ENCODE measurements at regions not wholly inside any gene's neighbourhood (a gene's known extent, or its start where the extent isn't known, plus 50 kb on each side); places are given as distances from the start of the nearest gene placed in this dataset.

- Histone ChIP-seq H3K36me3 (ENCODE audit: insufficient read depth, low read length) (no peaks in the 10 kb centered on the region), H3K9me3 (replicated peaks; ENCODE audit: low read length) (no peaks in the 10 kb centered on the region), H3K4me1 (ENCODE audit: control insufficient read depth, insufficient read depth, low read length) (no peaks in the 10 kb centered on the region), H3K4me2 (ENCODE audit: low read length) (no peak overlapping the region), H3K27me3 (ENCODE audit: control insufficient read depth, insufficient read depth, low read length) (no peaks in the 10 kb centered on the region), H3K4me3 (ENCODE audit: low read length) (no peak overlapping the region), H3K9ac (ENCODE audit: low read depth, low read length) (no peak overlapping the region)
Observed at GRCh38 chr2:60064687-60065389, 488.6 kb downstream of the BCL11A start.

- Histone ChIP-seq H3K9ac (ENCODE audit: low read depth, low read length) (no peak overlapping the region), H3K36me3 (ENCODE audit: insufficient read depth, low read length) (no peaks in the 10 kb centered on the region), H3K9me3 (replicated peaks; ENCODE audit: low read length) (peaks cover 7% of the 10 kb centered on the region), H3K4me2 (ENCODE audit: low read length) (no peak overlapping the region), H3K4me1 (ENCODE audit: control insufficient read depth, insufficient read depth, low read length) (no peaks in the 10 kb centered on the region), H3K27me3 (ENCODE audit: control insufficient read depth, insufficient read depth, low read length) (no peaks in the 10 kb centered on the region), H3K4me3 (ENCODE audit: low read length) (no peak overlapping the region)
Observed at GRCh38 chr2:60058781-60059180, 494.7 kb downstream of the BCL11A start.

- no peak overlapping the region for H3K4me2 ChIP-seq (ENCODE audit: low read length)
- H3K9me3 ChIP-seq (replicated peaks; ENCODE audit: low read length), result peaks cover 7% of the 10 kb centered on the region
- no peaks in the 10 kb centered on the region for H3K36me3 ChIP-seq (ENCODE audit: insufficient read depth, low read length)
- no peaks in the 10 kb centered on the region for H3K27me3 ChIP-seq (ENCODE audit: control insufficient read depth, insufficient read depth, low read length)
- no peaks in the 10 kb centered on the region for H3K4me1 ChIP-seq (ENCODE audit: control insufficient read depth, insufficient read depth, low read length)
- no peak overlapping the region for H3K4me3 ChIP-seq (ENCODE audit: low read length)
- no peak overlapping the region for H3K9ac ChIP-seq (ENCODE audit: low read depth, low read length)
Observed at GRCh38 chr2:60054571-60055340, 498.7 kb downstream of the BCL11A start.

- Histone ChIP-seq H3K4me1 (ENCODE audit: control insufficient read depth, insufficient read depth, low read length) (no peaks in the 10 kb centered on the region), H3K9me3 (replicated peaks; ENCODE audit: low read length) (peaks cover 2% of the 10 kb centered on the region), H3K36me3 (ENCODE audit: insufficient read depth, low read length) (no peaks in the 10 kb centered on the region), H3K27me3 (ENCODE audit: control insufficient read depth, insufficient read depth, low read length) (no peaks in the 10 kb centered on the region), H3K4me2 (ENCODE audit: low read length) (no peak overlapping the region), H3K9ac (ENCODE audit: low read depth, low read length) (no peak overlapping the region), H3K4me3 (ENCODE audit: low read length) (no peak overlapping the region)
Observed at GRCh38 chr2:60053791-60054190, 499.7 kb downstream of the BCL11A start.

- no peak overlapping the region for H3K4me3 ChIP-seq (ENCODE audit: low read length)
- no peaks in the 10 kb centered on the region for H3K36me3 ChIP-seq (ENCODE audit: insufficient read depth, low read length)
- H3K4me1 ChIP-seq (ENCODE audit: control insufficient read depth, insufficient read depth, low read length), result no peaks in the 10 kb centered on the region
- no peaks in the 10 kb centered on the region for H3K27me3 ChIP-seq (ENCODE audit: control insufficient read depth, insufficient read depth, low read length)
- no peak overlapping the region for H3K9ac ChIP-seq (ENCODE audit: low read depth, low read length)
- no peak overlapping the region for H3K4me2 ChIP-seq (ENCODE audit: low read length)
- no peaks in the 10 kb centered on the region for H3K9me3 ChIP-seq (replicated peaks; ENCODE audit: low read length)
Observed at GRCh38 chr2:60052601-60053000, 500.9 kb downstream of the BCL11A start.

GRCh38 chr2:60051991-60052390 is 501.5 kb downstream of the BCL11A start:
- no peaks in the 10 kb centered on the region for H3K4me1 ChIP-seq (ENCODE audit: control insufficient read depth, insufficient read depth, low read length)

GRCh38 chr2:60047944-60048525 is 505.4 kb downstream of the BCL11A start:
- Histone ChIP-seq H3K4me1 (ENCODE audit: control insufficient read depth, insufficient read depth, low read length) (no peaks in the 10 kb centered on the region), H3K27me3 (ENCODE audit: control insufficient read depth, insufficient read depth, low read length) (no peaks in the 10 kb centered on the region)

More at GRCh38 chr2:60051991-60052390, 501.5 kb downstream of the BCL11A start:
- Histone ChIP-seq H3K4me3 (ENCODE audit: low read length) (no peak overlapping the region), H3K9me3 (replicated peaks; ENCODE audit: low read length) (no peaks in the 10 kb centered on the region), H3K9ac (ENCODE audit: low read depth, low read length) (no peak overlapping the region), H3K27me3 (ENCODE audit: control insufficient read depth, insufficient read depth, low read length) (no peaks in the 10 kb centered on the region), H3K4me2 (ENCODE audit: low read length) (no peak overlapping the region), H3K36me3 (ENCODE audit: insufficient read depth, low read length) (no peaks in the 10 kb centered on the region)

GRCh38 chr2:60047347-60047746 is 506.1 kb downstream of the BCL11A start:
- H3K9me3 ChIP-seq (replicated peaks; ENCODE audit: low read length), result no peaks in the 10 kb centered on the region
- no peak overlapping the region for H3K9ac ChIP-seq (ENCODE audit: low read depth, low read length)
- H3K4me2 ChIP-seq (ENCODE audit: low read length), result no peak overlapping the region
- H3K36me3 ChIP-seq (ENCODE audit: insufficient read depth, low read length), result no peaks in the 10 kb centered on the region
- no peaks in the 10 kb centered on the region for H3K27me3 ChIP-seq (ENCODE audit: control insufficient read depth, insufficient read depth, low read length)
- H3K4me1 ChIP-seq (ENCODE audit: control insufficient read depth, insufficient read depth, low read length), result no peaks in the 10 kb centered on the region
- no peak overlapping the region for H3K4me3 ChIP-seq (ENCODE audit: low read length)

More at GRCh38 chr2:60047944-60048525, 505.4 kb downstream of the BCL11A start:
- no peak overlapping the region for H3K4me3 ChIP-seq (ENCODE audit: low read length)
- no peak overlapping the region for H3K9ac ChIP-seq (ENCODE audit: low read depth, low read length)
- H3K4me2 ChIP-seq (ENCODE audit: low read length), result no peak overlapping the region
- H3K9me3 ChIP-seq (replicated peaks; ENCODE audit: low read length), result no peaks in the 10 kb centered on the region
- no peaks in the 10 kb centered on the region for H3K36me3 ChIP-seq (ENCODE audit: insufficient read depth, low read length)

GRCh38 chr2:60046529-60046928 is 506.9 kb downstream of the BCL11A start:
- no peaks in the 10 kb centered on the region for H3K4me1 ChIP-seq (ENCODE audit: control insufficient read depth, insufficient read depth, low read length)
- no peak overlapping the region for H3K4me2 ChIP-seq (ENCODE audit: low read length)
- H3K9me3 ChIP-seq (replicated peaks; ENCODE audit: low read length), result no peaks in the 10 kb centered on the region
- no peaks in the 10 kb centered on the region for H3K27me3 ChIP-seq (ENCODE audit: control insufficient read depth, insufficient read depth, low read length)
- no peak overlapping the region for H3K9ac ChIP-seq (ENCODE audit: low read depth, low read length)
- no peak overlapping the region for H3K4me3 ChIP-seq (ENCODE audit: low read length)
- H3K36me3 ChIP-seq (ENCODE audit: insufficient read depth, low read length), result no peaks in the 10 kb centered on the region

GRCh38 chr2:60045456-60045855 is 508.0 kb downstream of the BCL11A start:
- Histone ChIP-seq H3K9ac (ENCODE audit: low read depth, low read length) (no peak overlapping the region), H3K4me2 (ENCODE audit: low read length) (no peak overlapping the region), H3K27me3 (ENCODE audit: control insufficient read depth, insufficient read depth, low read length) (no peaks in the 10 kb centered on the region), H3K9me3 (replicated peaks; ENCODE audit: low read length) (no peaks in the 10 kb centered on the region), H3K4me1 (ENCODE audit: control insufficient read depth, insufficient read depth, low read length) (no peaks in the 10 kb centered on the region), H3K36me3 (ENCODE audit: insufficient read depth, low read length) (no peaks in the 10 kb centered on the region), H3K4me3 (ENCODE audit: low read length) (no peak overlapping the region)

GRCh38 chr2:60044484-60044883 is 509.0 kb downstream of the BCL11A start:
- no peak overlapping the region for H3K4me2 ChIP-seq (ENCODE audit: low read length)
- no peaks in the 10 kb centered on the region for H3K9me3 ChIP-seq (replicated peaks; ENCODE audit: low read length)
- H3K4me1 ChIP-seq (ENCODE audit: control insufficient read depth, insufficient read depth, low read length), result no peaks in the 10 kb centered on the region
- H3K4me3 ChIP-seq (ENCODE audit: low read length), result no peak overlapping the region
- H3K27me3 ChIP-seq (ENCODE audit: control insufficient read depth, insufficient read depth, low read length), result no peaks in the 10 kb centered on the region
- H3K9ac ChIP-seq (ENCODE audit: low read depth, low read length), result no peak overlapping the region
- no peaks in the 10 kb centered on the region for H3K36me3 ChIP-seq (ENCODE audit: insufficient read depth, low read length)

All from skeletal muscle satellite cell (primary cell).